ENCODE measurements at regions not wholly inside any gene's neighbourhood (a gene's known extent, or its start where the extent isn't known, plus 50 kb on each side); places are given as distances from the start of the nearest gene placed in this dataset.

DNA sequence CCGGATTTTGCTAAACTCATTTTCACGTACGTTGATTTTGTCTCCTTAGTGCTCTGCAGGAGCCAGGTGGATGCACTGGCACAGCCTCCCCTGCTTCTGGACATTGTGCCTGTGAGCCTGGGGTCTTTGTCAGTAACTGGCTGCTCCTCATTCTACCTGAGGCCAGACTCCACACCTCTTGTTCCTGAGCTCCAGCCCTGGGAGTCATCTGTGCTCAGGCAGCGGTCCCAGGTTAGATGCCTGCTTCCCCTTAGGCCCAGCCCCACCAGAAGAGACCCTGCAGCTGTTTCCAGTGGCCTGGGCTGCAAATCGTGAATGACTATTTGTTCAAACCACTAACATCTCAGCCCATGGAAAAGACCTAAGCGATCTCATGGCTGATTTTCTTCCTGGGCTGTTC lies 129.1 kb downstream of the ERMARD start:
- no peaks in the 10 kb centered on the region for H3K36me3 Mint-ChIP-seq
- TF ChIP-seq, protein P1, sequence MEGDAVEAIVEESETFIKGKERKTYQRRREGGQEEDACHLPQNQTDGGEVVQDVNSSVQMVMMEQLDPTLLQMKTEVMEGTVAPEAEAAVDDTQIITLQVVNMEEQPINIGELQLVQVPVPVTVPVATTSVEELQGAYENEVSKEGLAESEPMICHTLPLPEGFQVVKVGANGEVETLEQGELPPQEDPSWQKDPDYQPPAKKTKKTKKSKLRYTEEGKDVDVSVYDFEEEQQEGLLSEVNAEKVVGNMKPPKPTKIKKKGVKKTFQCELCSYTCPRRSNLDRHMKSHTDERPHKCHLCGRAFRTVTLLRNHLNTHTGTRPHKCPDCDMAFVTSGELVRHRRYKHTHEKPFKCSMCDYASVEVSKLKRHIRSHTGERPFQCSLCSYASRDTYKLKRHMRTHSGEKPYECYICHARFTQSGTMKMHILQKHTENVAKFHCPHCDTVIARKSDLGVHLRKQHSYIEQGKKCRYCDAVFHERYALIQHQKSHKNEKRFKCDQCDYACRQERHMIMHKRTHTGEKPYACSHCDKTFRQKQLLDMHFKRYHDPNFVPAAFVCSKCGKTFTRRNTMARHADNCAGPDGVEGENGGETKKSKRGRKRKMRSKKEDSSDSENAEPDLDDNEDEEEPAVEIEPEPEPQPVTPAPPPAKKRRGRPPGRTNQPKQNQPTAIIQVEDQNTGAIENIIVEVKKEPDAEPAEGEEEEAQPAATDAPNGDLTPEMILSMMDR (IDR thresholded peaks at IDR 0.05), result no peak

DNA sequence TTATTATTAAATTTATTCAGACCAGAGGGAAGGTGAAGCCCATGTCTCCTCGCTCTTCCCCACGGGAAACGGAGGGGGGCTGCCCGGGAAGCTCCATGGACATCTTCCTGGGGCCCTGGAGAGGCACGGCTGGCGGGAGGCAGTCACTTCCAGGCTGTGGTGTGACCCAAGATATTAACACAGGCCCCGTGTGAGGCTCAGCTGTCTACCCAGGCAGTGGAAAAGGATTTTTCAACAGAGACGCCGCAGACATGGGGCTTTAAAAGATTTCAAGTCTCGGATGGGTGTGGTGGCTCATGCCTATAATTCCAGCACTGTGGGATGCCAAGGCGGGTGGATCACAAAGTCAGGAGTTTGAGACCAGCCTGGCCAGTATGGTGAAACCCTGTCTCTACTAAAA lies 117.9 kb downstream of the ERMARD start:
- intact Hi-C loops (cut with micrococcal nuclease), result no loop called here
- WGBS (ENCODE audit: insufficient coverage), result 97% methylated on average over 11 of the region's 11 CpGs
- TF ChIP-seq, protein P1 (IDR thresholded peaks at IDR 0.05), result no peak
- Mint-ChIP-seq H3K27me3 (ENCODE audit: low read depth in 2 of 2) (peaks cover 6 to 8% of the 10 kb centered on the region in 2 donors), H3K36me3 (no peaks in the 10 kb centered on the region), H3K9me3 (no peaks in the 10 kb centered on the region), H3K4me3 (no peak overlapping the region), H3K27ac (no peak overlapping the region), H3K4me1 (peaks cover 0 to 11% of the 10 kb centered on the region in 2 donors)
- no peaks in the 10 kb centered on the region for H3K27me3 ChIP-seq (ENCODE audit: control insufficient read depth, insufficient read depth, low read length)
- no peak overlapping the region for H3K27ac ChIP-seq (ENCODE audit: low read length)
- no peaks in the 10 kb centered on the region for H3K9me3 ChIP-seq (ENCODE audit: control insufficient read depth, insufficient read depth, low read length)
- ATAC-seq (no peak), DNase-seq (no peak)
- no peaks in the 10 kb centered on the region for H3K36me3 ChIP-seq (ENCODE audit: control insufficient read depth, insufficient read depth, low read length)
- H3K4me3 ChIP-seq (ENCODE audit: low read length), result no peak overlapping the region
- peaks cover 26% of the 10 kb centered on the region for H3K4me1 ChIP-seq (ENCODE audit: control insufficient read depth, insufficient read depth, low read length)

More for the DNA sequence above, 129.1 kb downstream of the ERMARD start:
- H3K9me3 Mint-ChIP-seq, result peaks cover 0 to 2% of the 10 kb centered on the region in 2 donors
- peaks cover 12% of the 10 kb centered on the region for H3K4me1 ChIP-seq (ENCODE audit: control insufficient read depth, insufficient read depth, low read length)
- peaks cover 34 to 74% of the 10 kb centered on the region in 2 donors for H3K27me3 Mint-ChIP-seq (ENCODE audit: low read depth in 2 of 2)
- intact Hi-C loops (cut with micrococcal nuclease), result no loop called here
- no peaks in the 10 kb centered on the region for H3K9me3 ChIP-seq (ENCODE audit: control insufficient read depth, insufficient read depth, low read length)
- DNase-seq (no peak), ATAC-seq (no peak)
- peaks cover 23% of the 10 kb centered on the region for H3K27me3 ChIP-seq (ENCODE audit: control insufficient read depth, insufficient read depth, low read length)
- H3K4me1 Mint-ChIP-seq, result peaks cover 6 to 18% of the 10 kb centered on the region in 2 donors
- H3K4me3 ChIP-seq (ENCODE audit: low read length), result no peak overlapping the region
- H3K36me3 ChIP-seq (ENCODE audit: control insufficient read depth, insufficient read depth, low read length), result no peaks in the 10 kb centered on the region
- no peak overlapping the region for H3K27ac Mint-ChIP-seq
- 83% methylated on average over 6 of the region's 6 CpGs for WGBS (ENCODE audit: insufficient coverage)
- no peak overlapping the region for H3K27ac ChIP-seq (ENCODE audit: low read length)
- H3K4me3 Mint-ChIP-seq, result no peak overlapping the region

DNA sequence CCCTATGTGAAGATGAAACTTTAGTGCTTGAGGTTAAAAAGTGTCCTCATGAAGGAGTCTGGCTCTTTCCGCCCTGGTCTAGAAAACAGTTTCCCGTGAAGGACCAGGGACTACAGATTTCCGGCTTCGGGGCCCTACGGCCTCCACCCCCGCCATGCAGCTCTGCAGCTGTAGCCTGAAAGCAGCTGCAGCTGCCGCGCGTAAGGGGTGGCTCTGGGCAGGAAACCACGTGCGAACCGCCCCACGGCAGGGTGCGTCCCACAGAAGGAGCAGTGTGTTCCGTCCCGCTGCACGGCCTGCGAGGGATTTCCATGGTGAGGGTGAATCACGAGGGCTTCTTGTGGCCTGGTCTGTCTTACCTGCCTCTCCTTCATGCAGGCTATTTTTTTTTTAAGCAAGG lies 117.0 kb downstream of the ERMARD start:
- Histone ChIP-seq H3K4me3 (ENCODE audit: low read length) (no peak overlapping the region), H3K36me3 (ENCODE audit: control insufficient read depth, insufficient read depth, low read length) (no peaks in the 10 kb centered on the region), H3K27ac (ENCODE audit: low read length) (peak overlapping the region; percentile 49), H3K9me3 (ENCODE audit: control insufficient read depth, insufficient read depth, low read length) (no peaks in the 10 kb centered on the region), H3K27me3 (ENCODE audit: control insufficient read depth, insufficient read depth, low read length) (no peaks in the 10 kb centered on the region), H3K4me1 (ENCODE audit: control insufficient read depth, insufficient read depth, low read length) (peaks cover 26% of the 10 kb centered on the region)
- H3K36me3 Mint-ChIP-seq, result no peaks in the 10 kb centered on the region
- ATAC-seq (peak; percentile 67 to 99 (median 93)), DNase-seq (peak; percentile 52 to 79)
- H3K4me3 Mint-ChIP-seq, result peak overlapping the region; percentile 17
- peaks cover 0 to 11% of the 10 kb centered on the region in 2 donors for H3K4me1 Mint-ChIP-seq
- intact Hi-C loops (cut with micrococcal nuclease), result no loop called here
- H3K9me3 Mint-ChIP-seq, result no peaks in the 10 kb centered on the region
- WGBS (ENCODE audit: insufficient coverage), result 15% methylated on average over 19 of the region's 19 CpGs
- H3K27ac Mint-ChIP-seq, result peak overlapping the region in 1 of 2 donors; percentile 16
- peaks cover 0 to 8% of the 10 kb centered on the region in 2 donors for H3K27me3 Mint-ChIP-seq (ENCODE audit: low read depth in 2 of 2)
- TF ChIP-seq, protein P1 (IDR thresholded peaks at IDR 0.05), result no peak

DNA sequence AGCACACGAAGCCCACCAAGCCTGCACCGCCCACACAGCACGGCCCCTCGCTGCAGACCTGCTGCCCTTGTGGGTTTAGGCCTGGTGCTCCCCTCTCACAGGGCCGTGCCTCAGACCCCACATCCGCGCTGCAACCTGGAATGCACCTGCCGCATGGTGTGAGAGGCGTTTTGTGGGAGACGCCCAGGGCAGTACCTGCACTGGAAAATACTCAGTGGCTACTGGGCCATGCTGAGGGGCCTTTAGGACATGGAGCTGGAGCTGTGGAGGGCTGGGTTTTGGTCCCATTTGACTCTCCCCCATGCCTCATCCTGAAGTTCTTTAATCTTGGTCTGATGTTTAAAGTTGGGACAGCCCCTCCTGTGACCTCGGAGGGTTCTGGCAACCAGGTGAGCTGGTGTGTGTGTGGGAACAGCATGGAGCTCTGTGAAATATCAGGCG lies 116.3 kb downstream of the ERMARD start:
- Mint-ChIP-seq H3K27ac (peak overlapping the region in 1 of 2 donors; percentile 16), H3K9me3 (no peaks in the 10 kb centered on the region), H3K27me3 (ENCODE audit: low read depth in 2 of 2) (peaks cover 0 to 10% of the 10 kb centered on the region in 2 donors), H3K36me3 (no peaks in the 10 kb centered on the region), H3K4me3 (peak overlapping the region; percentile 17), H3K4me1 (peaks cover 0 to 11% of the 10 kb centered on the region in 2 donors)
- Histone ChIP-seq H3K9me3 (ENCODE audit: control insufficient read depth, insufficient read depth, low read length) (no peaks in the 10 kb centered on the region), H3K4me1 (ENCODE audit: control insufficient read depth, insufficient read depth, low read length) (peaks cover 26% of the 10 kb centered on the region), H3K27me3 (ENCODE audit: control insufficient read depth, insufficient read depth, low read length) (no peaks in the 10 kb centered on the region), H3K27ac (ENCODE audit: low read length) (peak overlapping the region; percentile 49), H3K36me3 (ENCODE audit: control insufficient read depth, insufficient read depth, low read length) (no peaks in the 10 kb centered on the region), H3K4me3 (ENCODE audit: low read length) (no peak overlapping the region)
- no peak for DNase-seq
- 86% methylated on average over 12 of the region's 12 CpGs for WGBS (ENCODE audit: insufficient coverage)
- no peak for ATAC-seq
- TF ChIP-seq, protein P1 (IDR thresholded peaks at IDR 0.05), result no peak
- intact Hi-C loops (cut with micrococcal nuclease), result no loop called here

Data from natural killer cell (primary cell).